Smooth muscle cell (in vitro differentiated cells): ENCODE measurements at regions not wholly inside any gene's neighbourhood (a gene's known extent, or its start where the extent isn't known, plus 50 kb on each side); places are given as distances from the start of the nearest gene placed in this dataset.

ENCODE experiments used
- DNase-seq: peaks from one replicate; lab custom pipeline; 2025; ENCODE audit not compliant: unreplicated experiment; lab: John Stamatoyannopoulos, UW
- H2AFZ ChIP-seq: fragments of 200-600 bp; sonication (generic); 2 replicates; pipeline ENCODE4 v1.6.0; 2016; ENCODE audit warnings: antibody characterized with exemption, low read depth, mild to moderate bottlenecking
- H3F3A ChIP-seq: fragments of 200-600 bp; sonication (generic); 2 replicates; pipeline ENCODE4 v1.6.0; 2017; ENCODE audit warnings: antibody characterized with exemption, low read depth
- H3K27ac ChIP-seq: fragments of 200-600 bp; sonication (generic); 2 replicates; pipeline ENCODE4 v1.5.1; 2016; ENCODE audit warnings: low read depth, mild to moderate bottlenecking
- H3K27me3 ChIP-seq: fragments of 200-600 bp; sonication (generic); 2 replicates; pipeline ENCODE4 v1.6.1; 2016; ENCODE audit warnings: low read depth, mild to moderate bottlenecking
- H3K36me3 ChIP-seq: fragments of 200-600 bp; sonication (generic); 2 replicates; pipeline ENCODE4 v1.5.1; 2016; ENCODE audit warnings: low read depth
- H3K4me1 ChIP-seq: fragments of 200-600 bp; sonication (generic); 2 replicates; pipeline ENCODE4 v1.5.1; 2016; ENCODE audit warnings: low read depth
- H3K4me2 ChIP-seq: fragments of 200-600 bp; sonication (generic); 2 replicates; pipeline ENCODE4 v1.6.0; 2016; ENCODE audit warnings: mild to moderate bottlenecking
- H3K4me3 ChIP-seq: fragments of 200-600 bp; sonication (generic); 2 replicates; pipeline ENCODE4 v1.5.1; 2016; ENCODE audit warnings: mild to moderate bottlenecking
- H3K79me2 ChIP-seq: fragments of 200-600 bp; sonication (generic); 2 replicates; pipeline ENCODE4 v1.6.0; 2016; ENCODE audit warnings: low read depth, mild to moderate bottlenecking
- H3K9ac ChIP-seq: fragments of 200-600 bp; sonication (generic); 2 replicates; pipeline ENCODE4 v1.6.0; 2016; ENCODE audit warnings: low read depth
- H3K9me3 ChIP-seq: fragments of 200-600 bp; sonication (generic); replicated peaks from 2 replicates; pipeline ENCODE4 v1.5.1; 2016; ENCODE audit warnings: low read depth
- H4K20me1 ChIP-seq: fragments of 200-600 bp; sonication (generic); 2 replicates; pipeline ENCODE4 v1.6.0; 2016; ENCODE audit warnings: low read depth
- WGBS: methylation state at CpG from one replicate; pipeline ENCODE4 v1.1.7; 2016; ENCODE audit warnings: low lambda C conversion rate; 5-methylcytosine and 5-hydroxymethylcytosine counted together
- TF ChIP-seq, protein P1 (sequence below): fragments of 200-600 bp; sonication (generic); IDR thresholded peaks from 2 replicates; pipeline ENCODE4 v1.5.1; 2017; ENCODE audit warnings: borderline replicate concordance, mild to moderate bottlenecking, antibody characterized with exemption; ENCODE audit not compliant: insufficient read depth, poor library complexity, severe bottlenecking

DNA sequence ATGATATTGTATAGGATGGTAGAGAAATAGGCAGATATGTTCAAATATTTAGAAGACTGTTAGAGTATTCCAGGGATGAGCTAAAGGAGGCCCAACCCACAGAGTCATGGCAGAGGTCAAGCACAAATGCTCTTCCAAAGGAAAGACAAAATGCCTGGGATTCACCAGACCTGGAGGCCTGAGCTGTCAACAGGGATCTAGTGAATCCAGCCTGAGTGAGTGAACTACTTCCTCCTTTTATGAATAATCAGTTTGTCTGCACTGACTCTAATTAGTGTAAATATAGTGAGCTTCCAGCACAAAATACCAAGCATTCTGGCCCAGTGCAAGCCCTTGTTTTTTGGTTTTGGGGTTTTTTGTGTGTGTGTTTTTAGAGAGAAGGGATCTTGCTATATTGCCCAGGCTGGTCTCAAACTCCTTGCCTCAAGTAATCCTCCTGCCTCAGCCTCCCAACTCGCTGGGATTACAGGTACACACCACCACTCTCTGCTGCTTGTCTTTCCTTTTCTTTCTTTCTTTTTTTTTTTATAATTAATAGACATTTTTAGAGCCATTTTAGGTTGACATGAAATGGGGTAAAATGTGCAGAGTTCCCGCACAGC is 244.4 kb downstream of the SKIDA1 start:
- peaks cover 16% of the 10 kb centered on the region for H3K4me1 ChIP-seq
- no peak overlapping the region for H3K9ac ChIP-seq
- peaks cover 3% of the 10 kb centered on the region for H3F3A ChIP-seq
- H3K4me3 ChIP-seq = no peak overlapping the region
- TF ChIP-seq, protein P1, sequence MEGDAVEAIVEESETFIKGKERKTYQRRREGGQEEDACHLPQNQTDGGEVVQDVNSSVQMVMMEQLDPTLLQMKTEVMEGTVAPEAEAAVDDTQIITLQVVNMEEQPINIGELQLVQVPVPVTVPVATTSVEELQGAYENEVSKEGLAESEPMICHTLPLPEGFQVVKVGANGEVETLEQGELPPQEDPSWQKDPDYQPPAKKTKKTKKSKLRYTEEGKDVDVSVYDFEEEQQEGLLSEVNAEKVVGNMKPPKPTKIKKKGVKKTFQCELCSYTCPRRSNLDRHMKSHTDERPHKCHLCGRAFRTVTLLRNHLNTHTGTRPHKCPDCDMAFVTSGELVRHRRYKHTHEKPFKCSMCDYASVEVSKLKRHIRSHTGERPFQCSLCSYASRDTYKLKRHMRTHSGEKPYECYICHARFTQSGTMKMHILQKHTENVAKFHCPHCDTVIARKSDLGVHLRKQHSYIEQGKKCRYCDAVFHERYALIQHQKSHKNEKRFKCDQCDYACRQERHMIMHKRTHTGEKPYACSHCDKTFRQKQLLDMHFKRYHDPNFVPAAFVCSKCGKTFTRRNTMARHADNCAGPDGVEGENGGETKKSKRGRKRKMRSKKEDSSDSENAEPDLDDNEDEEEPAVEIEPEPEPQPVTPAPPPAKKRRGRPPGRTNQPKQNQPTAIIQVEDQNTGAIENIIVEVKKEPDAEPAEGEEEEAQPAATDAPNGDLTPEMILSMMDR = no peak
- H2AFZ ChIP-seq = no peak overlapping the region
- peak overlapping the region; percentile 40 for H3K27ac ChIP-seq
- H3K36me3 ChIP-seq = no peaks in the 10 kb centered on the region
- WGBS = 81% methylated on average over 2 of the region's 2 CpGs
- no peaks in the 10 kb centered on the region for H4K20me1 ChIP-seq
- H3K4me2 ChIP-seq = no peak overlapping the region
- H3K27me3 ChIP-seq = no peaks in the 10 kb centered on the region
- no peaks in the 10 kb centered on the region for H3K79me2 ChIP-seq
- no peaks in the 10 kb centered on the region for H3K9me3 ChIP-seq
- no peak for DNase-seq

DNA sequence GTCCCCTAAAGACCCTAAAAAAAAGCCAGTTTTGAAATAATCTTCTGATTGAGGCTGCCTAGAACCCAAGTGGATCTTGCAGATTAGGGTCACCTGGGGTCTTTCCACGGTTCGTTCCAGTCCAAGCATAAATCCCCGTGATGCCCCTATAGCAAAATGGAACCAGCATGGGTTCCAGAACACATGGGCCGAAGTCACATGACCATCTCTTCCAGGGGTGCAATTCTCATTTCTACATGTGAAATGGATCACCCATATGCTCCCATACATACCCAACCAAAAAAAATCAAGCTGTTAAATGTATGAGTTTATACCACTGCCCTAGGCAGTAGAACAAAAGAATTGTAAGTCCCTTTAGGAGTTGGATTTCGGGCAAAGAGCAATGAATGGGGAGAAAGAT is 245.4 kb downstream of the SKIDA1 start:
- Histone ChIP-seq H4K20me1 (no peaks in the 10 kb centered on the region), H3K79me2 (no peaks in the 10 kb centered on the region), H3K4me1 (peaks cover 16% of the 10 kb centered on the region), H3K4me3 (no peak overlapping the region), H3K27me3 (no peaks in the 10 kb centered on the region), H3K4me2 (no peak overlapping the region), H2AFZ (no peak overlapping the region), H3K36me3 (no peaks in the 10 kb centered on the region), H3K9ac (no peak overlapping the region), H3F3A (peaks cover 3% of the 10 kb centered on the region), H3K27ac (no peak overlapping the region), H3K9me3 (no peaks in the 10 kb centered on the region)
- TF ChIP-seq, protein P1 = no peak
- 92% methylated on average over 5 of the region's 5 CpGs for WGBS
- DNase-seq = no peak

DNA sequence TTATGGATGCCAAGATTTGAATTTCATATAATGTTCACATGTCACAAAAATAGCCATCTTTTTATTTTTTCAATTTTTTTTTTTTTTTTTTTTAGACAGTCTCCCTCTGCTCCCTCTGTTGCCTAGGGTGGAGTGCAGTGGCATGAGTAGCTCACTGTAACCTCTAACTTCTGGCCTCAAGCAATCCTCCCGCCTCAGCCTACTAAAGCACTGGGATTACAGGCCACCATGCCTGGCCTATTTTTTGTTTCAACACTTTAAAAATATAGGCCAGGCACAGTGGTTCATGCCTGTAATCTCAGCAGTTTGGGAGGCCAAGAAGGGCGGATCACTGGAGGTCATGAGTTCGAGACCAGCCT is 246.3 kb downstream of the SKIDA1 start:
- no peak overlapping the region for H3K9ac ChIP-seq
- H3K4me3 ChIP-seq = no peak overlapping the region
- H4K20me1 ChIP-seq = no peaks in the 10 kb centered on the region
- no peaks in the 10 kb centered on the region for H3K9me3 ChIP-seq
- peak overlapping the region; percentile 42 for H3K27ac ChIP-seq
- DNase-seq = no peak
- no peaks in the 10 kb centered on the region for H3K36me3 ChIP-seq
- H3K27me3 ChIP-seq = no peaks in the 10 kb centered on the region
- WGBS = 57% methylated on average over 3 of the region's 3 CpGs
- H3F3A ChIP-seq = peaks cover 3% of the 10 kb centered on the region
- TF ChIP-seq, protein P1 = no peak
- H3K4me1 ChIP-seq = peaks cover 14% of the 10 kb centered on the region
- H3K4me2 ChIP-seq = no peak overlapping the region
- no peaks in the 10 kb centered on the region for H3K79me2 ChIP-seq
- H2AFZ ChIP-seq = no peak overlapping the region
